Transverse colon (tissue), 4 donors: ENCODE measurements at regions not wholly inside any gene's neighbourhood (a gene's known extent, or its start where the extent isn't known, plus 50 kb on each side); places are given as distances from the start of the nearest gene placed in this dataset.

Experiments
- DNase-seq: peaks from one replicate; pipeline ENCODE4 v3.0.0-alpha.2; 2019
- H3K27ac ChIP-seq, 4 donors: fragments of 200-600 bp; sonication (generic); 2 replicates each; pipeline ENCODE4 v1.5.1; 2016 to 2018; ENCODE audit warnings: inconsistent platforms in 4 of 4
- H3K27me3 ChIP-seq: fragments of 200-600 bp; sonication (generic); 2 replicates; pipeline ENCODE4 v1.5.1; 2017; ENCODE audit warnings: inconsistent platforms
- H3K36me3 ChIP-seq, 4 donors: fragments of 200-600 bp; sonication (generic); 2 replicates each; pipeline ENCODE4 v1.5.1; 2017 to 2019; ENCODE audit warnings: inconsistent platforms in 4 of 4
- H3K4me1 ChIP-seq, 4 donors: fragments of 200-600 bp; sonication (generic); 2 replicates each; pipeline ENCODE4 v1.5.1; 2017 to 2020; ENCODE audit warnings: inconsistent platforms in 4 of 4
- H3K4me3 ChIP-seq, 4 donors: fragments of 200-600 bp; sonication (generic); 1 replicate in 1 of 4; 2 replicates in 3 of 4; pipeline versions ENCODE4 v1.5.1 to v1.6.1; 2017 to 2019; ENCODE audit warnings: inconsistent platforms in 4 of 4
- H3K9me3 ChIP-seq, 2 donors: fragments of 200-600 bp; sonication (generic); 2 replicates each; pipeline ENCODE4 v1.5.1; 2017 to 2019; ENCODE audit warnings: inconsistent platforms in 2 of 2
- EP300 ChIP-seq: sonication (generic); formaldehyde crosslinking; IDR thresholded peaks from one replicate; pipeline ENCODE4 v1.6.1; 2017; ENCODE audit warnings: antibody characterized with exemption, low read depth
- POLR2A ChIP-seq: fragments of 450-650 bp; IDR thresholded peaks from one replicate; pipeline ENCODE4 v1.6.1; 2016; ENCODE audit warnings: antibody characterized with exemption, mild to moderate bottlenecking, moderate library complexity
- POLR2AphosphoS5 ChIP-seq, 3 donors: sonication (generic); formaldehyde crosslinking; IDR thresholded peaks; one replicate each; pipeline ENCODE4 v1.6.1; 2016; ENCODE audit warnings: antibody characterized with exemption in 3 of 3
- WGBS, 2 donors: methylation state at CpG; one replicate each; pipeline ENCODE4 v1.1.5; 2018; ENCODE audit warnings: low coverage in 1 of 2; 5-methylcytosine and 5-hydroxymethylcytosine counted together
- in situ Hi-C, 4 donors: fragments of 200-750 bp; cut with MboI; loops; one replicate each; pipeline versions ENCODE4 v1.15.0 to v1.15.1; 2017; ENCODE audit warnings: low sequenced_read_pairs in 3 of 4, low pct_ligation_motif_present in 1 of 4, low pct_unique_long_range_greater_than_20kb in 1 of 4
- intact Hi-C: fragments of 100-400 bp; cut with DNase I; formaldehyde crosslinking; loops from one replicate; pipeline ENCODE4 v1.15.1; 2023; ENCODE audit warnings: low total_unique reads
- TF ChIP-seq, protein P1 (sequence below), 5 experiments: fragments of 200-600 bp in 3 of 5; fragments of 450-650 bp in 2 of 5; sonication (generic) in 3 of 5; IDR thresholded peaks; 1 replicate in 2 of 5; 2 replicates in 3 of 5; pipeline ENCODE4 v1.5.1; 2016 to 2017; ENCODE audit warnings: antibody characterized with exemption in 5 of 5, inconsistent platforms in 3 of 5, mild to moderate bottlenecking in 2 of 5, moderate library complexity in 1 of 5

DNA sequence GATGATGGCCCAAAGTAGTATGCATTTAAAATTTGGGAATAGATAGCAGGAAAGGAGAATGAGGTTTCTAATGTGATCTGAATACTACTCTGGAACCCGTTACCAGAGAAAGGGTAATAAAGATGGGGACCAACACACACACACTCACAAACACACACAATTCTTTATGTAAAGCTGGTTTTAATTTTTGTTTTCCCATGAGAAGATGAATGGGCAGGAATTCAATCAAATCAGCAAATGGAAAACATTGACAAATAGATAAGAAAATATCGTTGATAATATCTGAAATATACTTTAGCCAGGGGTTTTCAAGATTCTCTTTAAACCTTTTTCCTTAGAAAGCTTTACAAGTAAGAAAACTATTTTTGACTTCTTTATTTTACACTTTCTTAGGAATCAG lies 303.0 kb downstream of the PRL start:
- no peak for DNase-seq
- Histone ChIP-seq H3K9me3 (no peaks in the 10 kb centered on the region), H3K4me1 (peaks cover 0 to 14% (median 2%) of the 10 kb centered on the region in 4 donors), H3K27ac (no peak overlapping the region), H3K27me3 (no peaks in the 10 kb centered on the region), H3K4me3 (no peak overlapping the region), H3K36me3 (no peaks in the 10 kb centered on the region)
- intact Hi-C loops (no loop called here), in situ Hi-C loops (no loop called here)
- TF ChIP-seq POLR2AphosphoS5 (IDR thresholded peaks at IDR 0.05) (no peak), POLR2A (no peak), EP300 (no peak)
- TF ChIP-seq, protein P1, sequence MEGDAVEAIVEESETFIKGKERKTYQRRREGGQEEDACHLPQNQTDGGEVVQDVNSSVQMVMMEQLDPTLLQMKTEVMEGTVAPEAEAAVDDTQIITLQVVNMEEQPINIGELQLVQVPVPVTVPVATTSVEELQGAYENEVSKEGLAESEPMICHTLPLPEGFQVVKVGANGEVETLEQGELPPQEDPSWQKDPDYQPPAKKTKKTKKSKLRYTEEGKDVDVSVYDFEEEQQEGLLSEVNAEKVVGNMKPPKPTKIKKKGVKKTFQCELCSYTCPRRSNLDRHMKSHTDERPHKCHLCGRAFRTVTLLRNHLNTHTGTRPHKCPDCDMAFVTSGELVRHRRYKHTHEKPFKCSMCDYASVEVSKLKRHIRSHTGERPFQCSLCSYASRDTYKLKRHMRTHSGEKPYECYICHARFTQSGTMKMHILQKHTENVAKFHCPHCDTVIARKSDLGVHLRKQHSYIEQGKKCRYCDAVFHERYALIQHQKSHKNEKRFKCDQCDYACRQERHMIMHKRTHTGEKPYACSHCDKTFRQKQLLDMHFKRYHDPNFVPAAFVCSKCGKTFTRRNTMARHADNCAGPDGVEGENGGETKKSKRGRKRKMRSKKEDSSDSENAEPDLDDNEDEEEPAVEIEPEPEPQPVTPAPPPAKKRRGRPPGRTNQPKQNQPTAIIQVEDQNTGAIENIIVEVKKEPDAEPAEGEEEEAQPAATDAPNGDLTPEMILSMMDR (IDR thresholded peaks at IDR 0.05): no peak
- WGBS, 2 donors: 85 to 90% methylated on average over 2 of the region's 2 CpGs

- Histone ChIP-seq H3K4me3 (no peak overlapping the region), H3K9me3 (no peaks in the 10 kb centered on the region), H3K36me3 (no peaks in the 10 kb centered on the region), H3K27me3 (no peaks in the 10 kb centered on the region), H3K27ac (no peak overlapping the region), H3K4me1 (peaks cover 0 to 14% (median 2%) of the 10 kb centered on the region in 4 donors)
- in situ Hi-C loops (no loop called here), intact Hi-C loops (no loop called here)
- no peak for DNase-seq
- TF ChIP-seq, protein P1 (IDR thresholded peaks at IDR 0.05): no peak
- 80 to 85% methylated on average over 1 of the region's 1 CpG for WGBS, 2 donors
These were observed 302.0 kb downstream of the PRL start for GRCh38 chr6:21994821-21995220.

DNA sequence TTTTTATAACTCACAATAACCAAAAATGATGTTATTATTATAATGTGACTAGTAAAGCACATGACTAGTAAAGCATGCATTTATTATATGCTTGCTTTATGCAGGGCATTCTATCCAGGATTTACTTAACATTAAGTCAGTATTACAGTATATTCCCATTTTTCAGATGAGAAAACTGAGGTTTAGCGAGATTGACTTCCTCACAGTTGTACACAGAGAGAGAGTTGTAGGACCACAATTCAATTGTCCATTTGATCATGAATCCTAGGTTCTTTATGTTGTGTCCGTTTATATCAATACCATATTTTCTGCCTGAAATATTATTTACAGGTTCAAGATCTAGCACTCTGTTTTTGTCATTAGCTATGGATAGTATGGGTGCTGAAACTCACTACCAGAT lies 301.5 kb downstream of the PRL start:
- TF ChIP-seq POLR2A (no peak), EP300 (no peak), POLR2AphosphoS5 (IDR thresholded peaks at IDR 0.05) (no peak)
- TF ChIP-seq, protein P1 (IDR thresholded peaks at IDR 0.05): no peak
- no peaks in the 10 kb centered on the region for H3K9me3 ChIP-seq
- no peaks in the 10 kb centered on the region for H3K27me3 ChIP-seq
- DNase-seq: no peak
- 88 to 96% methylated on average over 2 of the region's 2 CpGs for WGBS, 2 donors
- in situ Hi-C loops: no loop called here
- peaks cover 0 to 14% (median 2%) of the 10 kb centered on the region in 4 donors for H3K4me1 ChIP-seq
- H3K27ac ChIP-seq: no peak overlapping the region
- no peak overlapping the region for H3K4me3 ChIP-seq
- H3K36me3 ChIP-seq: no peaks in the 10 kb centered on the region
- intact Hi-C loops: no loop called here

GRCh38 chr6:21996425-21997118 lies 300.3 kb downstream of the PRL start:
- Histone ChIP-seq H3K4me3 (no peak overlapping the region), H3K27me3 (no peaks in the 10 kb centered on the region), H3K27ac (peak overlapping the region in 1 of 4 donors; percentile 13), H3K4me1 (peaks cover 0 to 14% (median 2%) of the 10 kb centered on the region in 4 donors), H3K36me3 (no peaks in the 10 kb centered on the region), H3K9me3 (no peaks in the 10 kb centered on the region)
- no peak for DNase-seq
- TF ChIP-seq POLR2AphosphoS5 (IDR thresholded peaks at IDR 0.05) (no peak), POLR2A (no peak), EP300 (no peak)
- TF ChIP-seq, protein P1 (IDR thresholded peaks at IDR 0.05): no peak
- intact Hi-C loops (no loop called here), in situ Hi-C loops (no loop called here)
- WGBS, 2 donors: 64 to 76% methylated on average over 3 to 5 of the region's 5 CpGs
